Posterior cingulate gyrus (tissue), 11 donors: ENCODE measurements at regions not wholly inside any gene's neighbourhood (a gene's known extent, or its start where the extent isn't known, plus 50 kb on each side); places are given as distances from the start of the nearest gene placed in this dataset.
A peak's percentile ranks its signal among the peaks of the same experiment; 100 is the strongest.
"Not testable (repeated sequence)": the region's sequence is repeated elsewhere in the genome, so short reads cannot be mapped to it uniquely, and the experiment has no call there.

Experiments
- DNase-seq, 10 donors: peaks; one replicate each; pipeline versions ENCODE4 v3.0.0 to v3.0.0-alpha.2; 2020 to 2021; ENCODE audit warnings: mixed read lengths in 3 of 10
- intact Hi-C: fragments of 100-400 bp; cut with DNase I; formaldehyde crosslinking; loops from one replicate; pipeline ENCODE4 v1.15.1; 2023

DNA sequence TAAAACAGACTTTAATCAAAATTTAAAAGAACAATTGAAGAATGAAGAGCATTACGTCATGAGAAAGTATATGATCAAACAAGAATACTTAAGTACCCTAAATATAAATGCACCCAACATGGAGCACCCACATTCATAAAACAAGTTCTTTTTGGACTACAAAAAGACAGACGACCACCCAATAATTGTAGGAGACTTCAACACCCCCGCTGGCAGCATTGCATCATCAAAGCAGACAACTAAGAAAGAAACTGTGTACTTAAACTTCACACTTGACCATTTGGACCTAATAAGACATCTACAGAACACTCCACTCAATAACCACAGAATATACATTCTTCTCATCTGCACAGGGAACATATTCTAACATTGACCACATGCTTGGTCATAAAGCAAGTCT lies 291.7 kb upstream of the ZNF322 start:
- DNase-seq, intact Hi-C loops: not testable (repeated sequence)

- intact Hi-C loops: not testable (repeated sequence)
- DNase-seq: peak in 9 of 10 donors; percentile 5 to 70 (median 37)
These were observed 291.4 kb upstream of the PRSS16 start for GRCh38 chr6:26956078-26956600.

DNA sequence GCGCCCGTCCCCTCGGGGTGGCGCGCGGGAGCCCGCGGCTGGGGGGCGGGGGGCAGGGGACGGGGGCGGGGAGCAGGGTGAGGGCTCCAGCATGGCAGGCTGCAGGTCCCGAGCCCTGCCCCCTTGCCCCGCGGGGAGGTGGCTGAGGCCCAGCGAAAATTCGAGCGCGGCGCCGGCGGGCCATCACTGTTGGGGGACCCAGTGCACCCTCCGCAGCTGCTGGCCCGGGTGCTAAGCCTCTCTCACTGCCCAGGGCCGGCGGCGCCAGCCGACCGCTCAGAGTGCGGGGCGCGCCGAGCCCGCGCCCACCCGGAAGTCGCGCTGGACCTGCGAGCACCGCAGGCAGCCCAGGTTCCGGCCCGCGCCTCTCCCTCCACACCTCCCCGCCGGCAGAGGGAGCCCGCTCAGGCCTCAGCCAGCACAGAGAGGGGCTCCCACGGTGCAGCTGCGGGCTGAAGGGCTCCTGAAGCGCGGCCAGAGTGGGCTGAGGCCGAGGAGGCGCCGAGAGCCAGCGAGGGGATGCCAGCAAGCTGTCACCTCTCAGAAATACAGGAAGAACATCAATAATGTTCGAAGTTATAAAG lies 290.8 kb upstream of the PRSS16 start:
- DNase-seq: peak; percentile 75 to 98 (median 84)
- intact Hi-C loops: not testable (repeated sequence)

DNA sequence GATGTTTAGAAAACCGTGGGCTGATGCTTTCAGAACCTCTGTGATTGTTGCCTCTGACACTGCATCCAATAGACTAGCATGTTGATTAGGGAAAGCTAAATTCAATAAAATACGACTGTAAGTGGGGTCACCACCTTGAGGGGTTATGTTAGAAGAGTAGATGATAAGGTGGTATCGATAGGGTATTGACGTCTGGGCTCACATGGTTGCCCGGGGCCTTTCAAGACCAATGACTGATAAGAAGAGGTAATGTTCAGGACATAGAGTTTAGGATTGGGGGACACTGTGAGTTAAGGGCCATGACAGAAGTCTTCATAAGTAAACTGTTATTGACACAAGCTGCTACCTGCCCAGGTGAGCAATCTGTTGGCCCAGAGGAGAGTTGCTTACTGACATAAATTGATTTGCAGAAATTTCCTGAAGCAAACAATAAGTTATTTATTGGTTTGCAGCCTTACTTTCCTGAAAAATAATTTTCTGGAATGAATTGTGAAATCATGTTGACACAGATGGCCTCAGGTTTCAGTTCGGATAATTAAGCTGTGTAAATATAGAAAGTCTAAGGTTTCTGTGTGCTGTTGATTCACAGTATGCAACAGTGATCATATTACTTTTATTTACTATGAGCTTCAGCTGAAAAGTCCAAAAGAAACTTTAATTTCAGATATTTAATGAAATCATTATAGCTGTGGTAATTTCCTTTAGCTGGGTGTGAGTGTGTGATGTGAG lies 289.9 kb upstream of the PRSS16 start:
- peak in 1 of 10 donors; percentile 20 for DNase-seq
- intact Hi-C loops: not testable (repeated sequence)

GRCh38 chr6:26961236-26961635 lies 286.3 kb upstream of the PRSS16 start:
- not testable (repeated sequence) for DNase-seq

DNA sequence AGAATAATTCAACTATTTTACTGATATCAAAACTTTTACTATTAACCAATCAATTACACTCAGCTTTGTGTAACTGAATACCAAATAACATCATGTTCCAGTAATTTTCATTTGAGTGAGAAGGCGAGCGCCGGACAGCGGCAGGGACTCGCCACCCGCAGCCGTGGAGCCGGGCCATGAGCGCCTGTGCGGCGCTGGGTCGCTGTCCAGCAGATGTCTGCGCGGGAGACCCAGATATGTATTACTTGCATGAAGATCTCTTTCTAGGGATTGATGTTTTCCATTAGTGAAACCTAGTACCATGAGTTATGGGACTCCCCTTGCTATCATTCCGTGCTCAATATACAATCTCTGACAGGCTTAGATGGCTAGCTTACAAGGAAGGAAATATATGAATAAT lies 245.1 kb upstream of the PRSS16 start:
- intact Hi-C loops: no loop called here

More at GRCh38 chr6:26961236-26961635, 286.3 kb upstream of the PRSS16 start:
- intact Hi-C loops: not testable (repeated sequence)

GRCh38 chr6:27007020-27007419 lies 240.5 kb upstream of the PRSS16 start:
- no peak for DNase-seq
- intact Hi-C loops: no loop called here

More for the DNA sequence above, 245.1 kb upstream of the PRSS16 start:
- DNase-seq: no peak

- DNase-seq, intact Hi-C loops: not testable (repeated sequence)
These were observed 238.9 kb upstream of the PRSS16 start for GRCh38 chr6:27008613-27009012.

DNA sequence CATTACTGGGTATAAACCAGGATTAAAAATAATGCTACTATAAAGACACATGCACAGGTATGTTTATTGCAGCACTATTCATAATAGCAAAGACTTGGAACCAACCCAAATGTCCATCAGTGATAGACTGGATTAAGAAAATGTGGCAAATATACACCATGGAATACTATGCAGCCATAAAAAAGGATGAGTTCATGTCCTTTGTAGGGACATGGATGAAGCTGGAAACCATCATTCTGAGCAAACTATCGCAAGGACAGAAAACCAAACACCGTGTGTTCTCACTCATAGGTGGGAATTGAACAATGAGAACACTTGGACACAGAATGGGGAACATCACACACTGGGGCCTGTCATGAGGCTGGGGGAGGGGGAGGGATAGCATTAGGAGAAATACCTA lies 233.4 kb upstream of the PRSS16 start:
- intact Hi-C loops, DNase-seq: not testable (repeated sequence)

DNA sequence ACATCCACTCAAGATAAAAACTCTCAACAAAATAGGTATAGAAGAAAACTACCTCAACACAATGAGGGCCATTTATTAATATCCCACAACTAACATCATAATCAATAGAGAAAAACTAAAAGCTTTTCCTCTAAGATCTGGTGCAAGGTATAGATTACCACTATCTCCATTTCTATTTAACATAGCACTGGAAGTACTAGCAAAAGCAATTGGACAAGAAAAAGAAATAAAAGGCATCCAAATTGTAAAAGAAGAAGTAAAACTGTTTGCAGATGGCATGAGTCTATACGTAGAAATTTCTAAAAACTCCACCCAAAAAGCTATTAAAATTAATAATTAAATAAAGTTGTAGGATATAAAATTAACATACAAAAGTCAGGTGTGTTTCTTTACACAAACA lies 230.8 kb upstream of the PRSS16 start:
- intact Hi-C loops: no loop called here
- DNase-seq: no peak

- intact Hi-C loops, DNase-seq: not testable (repeated sequence)
These were observed 229.1 kb upstream of the PRSS16 start for GRCh38 chr6:27018401-27018800.

GRCh38 chr6:27019651-27020552 lies 227.6 kb upstream of the PRSS16 start:
- intact Hi-C loops: no loop called here
- DNase-seq: peak; percentile 62 to 97 (median 81)

DNA sequence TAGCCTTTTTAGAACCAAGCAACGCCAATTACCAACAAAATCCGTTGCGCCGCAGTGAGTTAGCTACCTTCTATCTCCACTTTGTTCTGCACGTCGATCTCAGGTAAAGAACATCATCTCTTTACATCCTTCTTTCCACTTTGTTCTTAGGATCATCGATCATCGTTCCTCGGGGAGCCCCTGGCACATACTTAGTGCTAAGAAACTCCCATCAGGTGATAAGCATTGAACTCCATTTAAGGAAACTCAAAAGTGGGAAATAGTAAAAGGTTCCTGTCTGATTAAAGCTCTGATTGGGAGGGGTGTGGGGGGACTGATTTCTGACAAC lies 227.0 kb upstream of the PRSS16 start:
- intact Hi-C loops: no loop called here
- DNase-seq: no peak

- DNase-seq: no peak
- intact Hi-C loops: no loop called here
These were observed 223.8 kb upstream of the PRSS16 start for GRCh38 chr6:27023664-27024063.

GRCh38 chr6:27025351-27025750 lies 222.2 kb upstream of the PRSS16 start:
- intact Hi-C loops: no loop called here
- no peak for DNase-seq

DNA sequence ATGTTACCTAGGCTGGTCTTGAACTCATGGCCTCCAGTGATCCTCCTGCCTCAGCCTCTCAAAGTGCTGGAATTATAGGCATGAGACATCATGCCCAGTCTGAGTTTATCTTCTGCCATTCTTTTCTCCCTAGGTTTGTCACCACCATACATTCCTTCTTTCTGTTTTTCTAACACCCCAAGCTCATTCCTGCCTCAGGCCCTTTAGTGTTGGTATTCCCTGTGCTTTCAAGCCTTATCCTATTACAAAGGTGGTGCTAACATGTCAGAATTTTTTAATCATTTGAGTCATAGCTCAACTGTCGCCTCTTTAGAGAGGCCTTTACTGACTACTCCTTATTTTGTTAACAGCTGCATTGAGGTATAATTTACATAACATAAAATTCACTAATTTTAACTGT lies 221.1 kb upstream of the PRSS16 start:
- intact Hi-C loops: no loop called here
- no peak for DNase-seq

GRCh38 chr6:27031302-27031701 lies 216.2 kb upstream of the PRSS16 start:
- no peak for DNase-seq

GRCh38 chr6:27038498-27038897 lies 209.0 kb upstream of the PRSS16 start:
- no peak for DNase-seq
- intact Hi-C loops: no loop called here

More at GRCh38 chr6:27031302-27031701, 216.2 kb upstream of the PRSS16 start:
- intact Hi-C loops: no loop called here

DNA sequence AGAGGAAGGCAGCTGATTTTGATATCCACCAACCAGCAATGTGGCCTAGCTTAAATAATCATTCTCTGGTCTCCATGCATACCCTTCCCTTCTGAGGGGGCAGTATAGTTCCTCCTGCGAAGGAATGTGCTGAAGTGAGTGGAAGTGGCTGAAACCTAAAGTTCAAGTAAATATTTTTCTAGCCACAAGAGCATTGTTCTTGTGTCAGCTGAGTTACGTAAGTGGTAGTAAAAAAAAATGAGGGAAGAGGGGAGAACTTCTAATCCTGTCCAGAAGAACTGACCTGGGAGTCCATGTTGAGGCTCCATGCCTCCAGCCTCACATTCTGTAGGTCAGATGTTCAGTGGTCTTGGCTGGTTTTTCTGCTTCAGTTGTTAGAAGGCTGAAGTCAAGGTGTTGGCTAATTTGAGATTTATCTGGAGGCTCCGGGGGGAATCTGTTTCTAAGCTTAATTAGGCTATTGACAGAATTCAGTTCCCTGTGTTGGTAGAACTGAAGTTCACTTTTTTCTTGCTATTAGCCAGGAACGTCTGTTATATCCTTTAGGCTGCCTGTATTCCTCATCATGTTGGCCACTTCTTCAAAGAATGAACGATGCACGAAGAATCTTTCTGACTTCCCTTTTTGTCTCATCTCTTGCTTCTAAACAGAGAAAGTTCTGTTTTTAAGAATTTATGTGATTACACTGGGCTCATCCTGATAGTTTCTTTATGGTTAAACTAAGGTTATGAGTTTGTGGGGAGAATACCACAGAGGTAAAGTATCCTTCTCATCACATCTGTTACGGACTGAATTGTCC lies 207.1 kb upstream of the PRSS16 start:
- intact Hi-C loops: no loop called here
- DNase-seq: no peak

- no peak for DNase-seq
- intact Hi-C loops: no loop called here
These were observed 204.3 kb upstream of the PRSS16 start for GRCh38 chr6:27043244-27043643.
